ENCODE measurements at regions not wholly inside any gene's neighbourhood (a gene's known extent, or its start where the extent isn't known, plus 50 kb on each side); places are given as distances from the start of the nearest gene placed in this dataset.

DNA sequence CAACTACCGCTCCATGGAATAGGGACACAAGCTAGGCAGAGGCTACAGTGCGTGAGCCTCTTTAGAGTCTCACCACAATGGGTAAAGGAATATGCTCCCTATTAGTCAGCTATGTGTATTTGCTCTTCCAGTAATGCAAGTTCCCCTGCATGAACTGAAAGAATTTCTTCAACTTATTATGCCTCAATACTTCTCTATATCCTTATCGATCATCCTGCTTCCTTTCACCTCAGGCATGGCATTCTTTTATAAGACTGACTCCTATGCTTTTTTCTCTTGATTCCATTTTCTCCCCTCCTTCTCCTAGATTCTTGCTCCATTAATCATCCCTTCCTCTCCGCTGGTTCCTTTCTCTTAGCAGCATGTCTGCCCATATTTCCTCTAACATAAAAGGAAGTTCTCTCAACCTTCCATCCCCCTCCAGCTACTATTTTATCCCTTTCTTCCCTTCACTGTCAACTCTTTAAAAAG is 94.5 kb upstream of the CPM start:
- no peak for TF ChIP-seq ZNF132 (tag by site-specific recombination; IDR thresholded peaks at IDR 0.05; ENCODE audit: borderline replicate concordance)
- TF ChIP-seq, protein P1, sequence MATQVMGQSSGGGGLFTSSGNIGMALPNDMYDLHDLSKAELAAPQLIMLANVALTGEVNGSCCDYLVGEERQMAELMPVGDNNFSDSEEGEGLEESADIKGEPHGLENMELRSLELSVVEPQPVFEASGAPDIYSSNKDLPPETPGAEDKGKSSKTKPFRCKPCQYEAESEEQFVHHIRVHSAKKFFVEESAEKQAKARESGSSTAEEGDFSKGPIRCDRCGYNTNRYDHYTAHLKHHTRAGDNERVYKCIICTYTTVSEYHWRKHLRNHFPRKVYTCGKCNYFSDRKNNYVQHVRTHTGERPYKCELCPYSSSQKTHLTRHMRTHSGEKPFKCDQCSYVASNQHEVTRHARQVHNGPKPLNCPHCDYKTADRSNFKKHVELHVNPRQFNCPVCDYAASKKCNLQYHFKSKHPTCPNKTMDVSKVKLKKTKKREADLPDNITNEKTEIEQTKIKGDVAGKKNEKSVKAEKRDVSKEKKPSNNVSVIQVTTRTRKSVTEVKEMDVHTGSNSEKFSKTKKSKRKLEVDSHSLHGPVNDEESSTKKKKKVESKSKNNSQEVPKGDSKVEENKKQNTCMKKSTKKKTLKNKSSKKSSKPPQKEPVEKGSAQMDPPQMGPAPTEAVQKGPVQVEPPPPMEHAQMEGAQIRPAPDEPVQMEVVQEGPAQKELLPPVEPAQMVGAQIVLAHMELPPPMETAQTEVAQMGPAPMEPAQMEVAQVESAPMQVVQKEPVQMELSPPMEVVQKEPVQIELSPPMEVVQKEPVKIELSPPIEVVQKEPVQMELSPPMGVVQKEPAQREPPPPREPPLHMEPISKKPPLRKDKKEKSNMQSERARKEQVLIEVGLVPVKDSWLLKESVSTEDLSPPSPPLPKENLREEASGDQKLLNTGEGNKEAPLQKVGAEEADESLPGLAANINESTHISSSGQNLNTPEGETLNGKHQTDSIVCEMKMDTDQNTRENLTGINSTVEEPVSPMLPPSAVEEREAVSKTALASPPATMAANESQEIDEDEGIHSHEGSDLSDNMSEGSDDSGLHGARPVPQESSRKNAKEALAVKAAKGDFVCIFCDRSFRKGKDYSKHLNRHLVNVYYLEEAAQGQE (tag by site-specific recombination; IDR thresholded peaks at IDR 0.05): no peak

Data from HEK293 (cell line).